T47D (cell line): ENCODE measurements at regions not wholly inside any gene's neighbourhood (a gene's known extent, or its start where the extent isn't known, plus 50 kb on each side); places are given as distances from the start of the nearest gene placed in this dataset.

Experiments
- DNase-seq, 2 experiments: peaks; one replicate each; pipeline versions ENCODE4 v3.0.0 to v3.0.0-alpha.2; 2011 to 2012; ENCODE audit warnings: low read depth in 1 of 2, low spot score in 1 of 2
- JUND ChIP-seq: IDR thresholded peaks from 2 replicates; pipeline ENCODE4 v1.6.1; 2012; ENCODE audit warnings: low read depth
- in situ Hi-C: cut with HindIII; loops from 2 replicates; pipeline ENCODE4 v1.10.0; 2016; ENCODE audit warnings: low sequenced_read_pairs, low pct_unique_long_range_greater_than_20kb

- DNase-seq, result no peak
- no peak for TF ChIP-seq JUND
- in situ Hi-C loops, result no loop called here
Measured at GRCh38 chr12:77531912-77532311, 298.8 kb upstream of the NAV3 start.

- in situ Hi-C loops, result no loop called here
- DNase-seq, result no peak
- no peak for TF ChIP-seq JUND
Measured at GRCh38 chr12:77522247-77522646, 308.4 kb upstream of the NAV3 start.

DNA sequence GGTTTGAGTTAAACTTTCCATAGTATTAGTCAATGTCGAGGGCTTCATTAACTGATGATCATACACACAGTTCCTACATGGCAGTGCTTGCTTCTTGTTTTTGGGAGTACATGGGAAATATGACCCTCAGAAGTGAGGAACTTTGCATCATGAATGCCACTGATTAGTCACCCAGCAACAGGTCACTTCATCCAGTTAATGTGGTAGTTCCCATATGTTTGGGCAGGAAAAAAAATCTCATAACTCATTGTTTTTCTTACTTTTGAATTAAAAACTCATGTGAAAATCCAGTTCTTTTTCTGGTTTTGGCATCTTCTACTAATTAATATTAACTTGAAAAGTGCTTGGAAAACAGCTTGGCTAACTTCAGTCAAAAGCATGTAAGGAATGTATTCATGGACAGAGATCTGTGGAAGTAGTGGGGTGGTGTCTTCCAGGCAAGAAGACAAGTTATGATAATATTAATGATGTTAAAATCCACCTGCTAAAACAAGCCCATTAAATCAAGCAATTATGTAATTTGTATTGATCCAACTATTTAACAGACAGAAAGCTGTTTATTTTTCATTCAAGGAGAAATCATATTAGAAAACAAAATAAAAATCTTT is 309.1 kb upstream of the NAV3 start:
- DNase-seq, result no peak
- TF ChIP-seq JUND, result no peak
- in situ Hi-C loops, result no loop called here

DNA sequence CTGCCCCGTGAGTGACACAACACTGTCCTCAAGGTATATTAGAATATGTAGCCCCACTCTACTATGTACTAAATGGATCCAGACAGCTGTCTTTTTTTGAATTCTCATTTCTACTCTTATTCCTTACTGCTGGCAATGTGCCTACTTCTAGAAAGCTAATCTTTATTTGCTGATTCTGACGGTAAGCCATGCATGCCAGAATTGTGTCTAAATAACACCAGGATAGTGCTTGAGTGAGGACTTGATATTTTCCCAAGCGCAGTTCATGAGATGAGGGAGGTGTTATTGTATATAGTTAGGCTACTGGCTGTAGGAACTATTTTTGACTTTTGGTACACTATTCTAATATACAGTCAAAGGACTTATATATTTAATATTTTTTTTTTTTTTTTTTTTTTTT is 316.2 kb upstream of the NAV3 start:
- DNase-seq, result no peak

GRCh38 chr12:77510985-77511384 is 319.7 kb upstream of the NAV3 start:
- TF ChIP-seq JUND, result no peak
- no peak for DNase-seq
- in situ Hi-C loops, result no loop called here

More for the DNA sequence above, 316.2 kb upstream of the NAV3 start:
- TF ChIP-seq JUND, result no peak
- in situ Hi-C loops, result no loop called here

- TF ChIP-seq JUND, result no peak
- in situ Hi-C loops, result no loop called here
- DNase-seq, result no peak
Measured at GRCh38 chr12:77504466-77504865, 326.2 kb upstream of the NAV3 start.

DNA sequence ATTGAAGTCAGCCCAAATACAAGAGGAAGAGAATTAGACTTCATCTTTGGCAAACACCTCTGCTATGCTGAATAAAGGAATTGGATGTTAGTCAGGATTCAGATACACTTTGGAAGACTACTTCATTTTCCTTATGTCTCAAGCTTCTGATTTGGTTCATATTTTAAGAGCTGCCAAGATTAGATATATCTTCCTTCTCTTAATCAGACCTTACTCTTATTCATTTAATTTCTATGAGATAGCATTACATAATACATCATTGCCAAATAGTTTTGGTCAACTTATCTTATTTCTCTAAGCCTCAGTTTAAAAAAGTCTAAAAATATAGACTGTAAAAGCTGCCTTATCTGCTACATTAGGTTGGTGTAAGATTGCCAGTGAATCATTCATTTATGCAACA is 330.6 kb upstream of the NAV3 start:
- in situ Hi-C loops, result no loop called here
- TF ChIP-seq JUND, result no peak
- no peak for DNase-seq

- no peak for DNase-seq
- in situ Hi-C loops, result no loop called here
- no peak for TF ChIP-seq JUND
Measured at GRCh38 chr12:77497647-77498046, 333.0 kb upstream of the NAV3 start.

DNA sequence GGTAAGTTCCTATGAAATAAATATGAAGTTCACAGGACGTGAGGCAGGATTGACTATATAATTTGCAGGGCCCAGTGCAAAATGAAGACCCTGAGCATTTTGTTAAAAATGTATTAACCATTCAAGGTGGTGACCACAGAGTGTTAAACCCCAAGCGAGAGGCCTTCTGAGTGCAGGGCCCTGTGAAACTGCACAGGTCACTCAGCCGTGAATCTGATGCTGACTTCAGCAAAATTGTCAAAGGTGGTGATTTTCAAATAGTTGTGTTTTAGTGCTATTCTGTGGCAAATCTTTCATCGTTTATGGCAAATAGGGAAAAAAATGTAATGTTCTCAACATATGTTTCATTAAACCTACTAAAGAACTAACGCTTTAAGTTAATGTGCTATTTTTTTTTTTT is 334.0 kb upstream of the NAV3 start:
- in situ Hi-C loops, result no loop called here
- no peak for DNase-seq
- no peak for TF ChIP-seq JUND

DNA sequence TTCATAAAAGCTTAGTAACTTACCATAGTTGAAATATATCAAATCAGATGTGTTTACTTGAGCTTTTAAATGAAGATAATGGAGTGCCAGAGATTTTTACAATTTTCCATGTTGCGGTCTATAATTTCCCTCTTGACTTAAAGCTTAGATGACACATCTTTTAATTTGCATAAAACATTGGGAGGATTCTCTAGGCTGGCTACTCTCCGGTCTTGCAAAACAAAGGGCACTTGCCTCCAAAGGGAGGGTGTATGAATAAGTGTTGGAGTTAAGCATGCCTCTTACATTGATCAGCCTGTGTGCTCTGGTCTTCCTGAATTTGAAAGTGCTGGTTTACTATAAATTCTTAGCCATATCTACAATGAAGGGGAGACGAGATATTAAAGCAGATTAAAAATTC is 336.4 kb upstream of the NAV3 start:
- in situ Hi-C loops, result no loop called here
- no peak for DNase-seq
- no peak for TF ChIP-seq JUND

- DNase-seq, result no peak
- TF ChIP-seq JUND, result no peak
- in situ Hi-C loops, result no loop called here
Measured at GRCh38 chr12:77493302-77494168, 337.2 kb upstream of the NAV3 start.

GRCh38 chr12:77492536-77492935 is 338.2 kb upstream of the NAV3 start:
- no peak for DNase-seq
- TF ChIP-seq JUND, result no peak
- in situ Hi-C loops, result no loop called here

- no peak for TF ChIP-seq JUND
- no peak for DNase-seq
- in situ Hi-C loops, result no loop called here
Measured at GRCh38 chr12:77489331-77489970, 341.2 kb upstream of the NAV3 start.
